Esophagus muscularis mucosa (tissue), 4 donors: ENCODE measurements at regions not wholly inside any gene's neighbourhood (a gene's known extent, or its start where the extent isn't known, plus 50 kb on each side); places are given as distances from the start of the nearest gene placed in this dataset.

Experiments used
- DNase-seq: peaks from one replicate; pipeline ENCODE4 v3.0.0-alpha.2; 2017; ENCODE audit errors: extremely low spot score
- H3K27ac ChIP-seq, 4 donors: fragments of 200-600 bp; sonication (generic); replicated peaks in 1 of 4; 1 replicate in 3 of 4; 2 replicates in 1 of 4; pipeline ENCODE4 v1.5.1; 2016 to 2019; ENCODE audit warnings: mild to moderate bottlenecking in 1 of 4
- H3K27me3 ChIP-seq, 4 donors: fragments of 200-600 bp; sonication (generic); one replicate each; pipeline versions ENCODE4 v1.5.1 to v1.6.0; 2016 to 2019
- H3K36me3 ChIP-seq, 4 donors: fragments of 200-600 bp; sonication (generic); one replicate each; pipeline ENCODE4 v1.5.1; 2016 to 2019
- H3K4me1 ChIP-seq, 4 donors: fragments of 200-600 bp; sonication (generic); one replicate each; pipeline ENCODE4 v1.5.1; 2016 to 2019
- H3K4me3 ChIP-seq, 4 donors: fragments of 200-600 bp; sonication (generic); 1 replicate in 2 of 4; 2 replicates in 2 of 4; pipeline ENCODE4 v1.5.1; 2016 to 2019; ENCODE audit warnings: mild to moderate bottlenecking in 4 of 4, moderate library complexity in 1 of 4
- H3K9me3 ChIP-seq, 4 donors: fragments of 200-600 bp; sonication (generic); 1 replicate in 3 of 4; 2 replicates in 1 of 4; pipeline ENCODE4 v1.5.1; 2016 to 2019
- CTCF ChIP-seq, 3 experiments: fragments of 200-600 bp in 2 of 3; fragments of 450-650 bp in 1 of 3; sonication (generic) in 2 of 3; IDR thresholded peaks; one replicate each; pipeline ENCODE4 v1.5.1; 2017 to 2019; ENCODE audit warnings: antibody characterized with exemption in 3 of 3, mild to moderate bottlenecking in 2 of 3, moderate library complexity in 1 of 3
- EP300 ChIP-seq: sonication (generic); formaldehyde crosslinking; IDR thresholded peaks from one replicate; pipeline ENCODE4 v1.6.1; 2017; ENCODE audit warnings: antibody characterized with exemption
- POLR2A ChIP-seq: fragments of 450-650 bp; IDR thresholded peaks from one replicate; pipeline ENCODE4 v1.6.1; 2017; ENCODE audit warnings: antibody characterized with exemption, moderate library complexity, mild to moderate bottlenecking, low read depth
- POLR2AphosphoS5 ChIP-seq, 2 donors: sonication (generic); formaldehyde crosslinking; IDR thresholded peaks; one replicate each; pipeline ENCODE4 v1.6.1; 2017; ENCODE audit warnings: antibody characterized with exemption in 2 of 2
- WGBS: methylation state at CpG from one replicate; pipeline ENCODE4 v1.1.5; 2018; 5-methylcytosine and 5-hydroxymethylcytosine counted together
- intact Hi-C: fragments of 100-400 bp; cut with DNase I; formaldehyde crosslinking; loops from one replicate; pipeline ENCODE4 v1.15.1; 2023

GRCh38 chr17:74001145-74001544 lies 202.3 kb upstream of the RPL38 start:
- no peak overlapping the region for H3K4me3 ChIP-seq
- H3K4me1 ChIP-seq, result peaks cover 0 to 7% (median 2%) of the 10 kb centered on the region in 4 donors
- no peaks in the 10 kb centered on the region for H3K36me3 ChIP-seq
- no peak overlapping the region for H3K27ac ChIP-seq
- DNase-seq, result no peak
- no peaks in the 10 kb centered on the region for H3K9me3 ChIP-seq
- intact Hi-C loops, result no loop called here
- peaks cover 0 to 64% (median 0%) of the 10 kb centered on the region in 4 donors for H3K27me3 ChIP-seq
- WGBS, result 74% methylated on average over 5 of the region's 5 CpGs
- TF ChIP-seq EP300, result no peak
- TF ChIP-seq POLR2AphosphoS5 (IDR thresholded peaks at IDR 0.05), result no peak
- TF ChIP-seq POLR2A, result no peak
- TF ChIP-seq CTCF (IDR thresholded peaks at IDR 0.05), result no peak

- DNase-seq, result no peak
- H3K36me3 ChIP-seq, result no peaks in the 10 kb centered on the region
- no peak overlapping the region for H3K4me3 ChIP-seq
- intact Hi-C loops, result no loop called here
- peaks cover 0 to 68% (median 0%) of the 10 kb centered on the region in 4 donors for H3K27me3 ChIP-seq
- no peak for TF ChIP-seq CTCF (IDR thresholded peaks at IDR 0.05)
- TF ChIP-seq EP300, result no peak
- TF ChIP-seq POLR2AphosphoS5 (IDR thresholded peaks at IDR 0.05), result no peak
- no peak for TF ChIP-seq POLR2A
- no peaks in the 10 kb centered on the region for H3K9me3 ChIP-seq
- WGBS, result 50% methylated on average over 1 of the region's 5 CpGs
- no peak overlapping the region for H3K27ac ChIP-seq
- H3K4me1 ChIP-seq, result peaks cover 0 to 7% (median 2%) of the 10 kb centered on the region in 4 donors
Observed at GRCh38 chr17:74002241-74002640, 201.2 kb upstream of the RPL38 start.

DNA sequence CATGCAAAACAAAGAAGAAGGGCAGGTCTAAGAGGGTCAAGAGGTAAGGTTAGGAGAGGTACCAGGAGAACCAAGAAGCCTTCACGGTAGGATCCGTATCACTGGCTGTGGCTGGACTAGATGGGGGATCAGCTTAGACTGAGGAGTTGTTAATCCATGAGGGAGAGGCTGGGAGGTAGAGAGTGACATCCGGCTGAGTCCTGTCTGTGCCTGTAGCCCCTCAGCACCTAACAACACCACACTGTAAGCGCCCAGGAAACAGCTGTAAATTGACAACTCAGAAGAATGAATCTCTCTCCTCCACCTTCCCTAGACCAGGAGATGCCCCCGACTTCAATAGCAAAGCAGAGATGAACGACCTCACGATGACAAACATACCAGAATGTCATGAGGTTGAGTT lies 199.4 kb upstream of the RPL38 start:
- WGBS, result 75% methylated on average over 7 of the region's 7 CpGs
- intact Hi-C loops, result no loop called here
- TF ChIP-seq EP300 (no peak), POLR2A (no peak), CTCF (IDR thresholded peaks at IDR 0.05) (no peak), POLR2AphosphoS5 (IDR thresholded peaks at IDR 0.05) (no peak)
- no peak overlapping the region for H3K4me3 ChIP-seq
- H3K36me3 ChIP-seq, result no peaks in the 10 kb centered on the region
- peaks cover 0 to 77% (median 0%) of the 10 kb centered on the region in 4 donors for H3K27me3 ChIP-seq
- no peak overlapping the region for H3K27ac ChIP-seq
- no peaks in the 10 kb centered on the region for H3K9me3 ChIP-seq
- peaks cover 0 to 2% (median 0%) of the 10 kb centered on the region in 4 donors for H3K4me1 ChIP-seq
- DNase-seq, result no peak

DNA sequence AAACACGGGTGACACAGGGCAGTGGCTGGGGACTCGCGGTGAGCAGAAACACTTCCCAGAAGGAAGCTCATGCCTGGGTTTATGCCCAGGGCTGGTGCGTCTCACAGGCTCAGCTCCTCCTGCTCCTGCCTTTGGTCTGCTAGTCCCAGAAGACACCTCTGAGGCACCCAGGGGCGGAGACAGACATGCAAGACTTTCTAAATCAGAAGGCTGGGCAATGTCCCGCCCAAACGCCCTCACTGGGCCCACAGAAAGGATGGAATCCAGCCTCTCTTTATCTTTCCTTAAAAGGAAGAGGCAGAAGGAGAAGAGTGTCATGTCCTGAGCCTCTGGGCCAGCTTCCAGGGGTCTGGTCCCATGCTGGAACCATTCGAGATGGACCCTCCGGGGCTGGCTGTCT lies 197.7 kb upstream of the RPL38 start:
- WGBS, result 53% methylated on average over 9 of the region's 9 CpGs
- no peaks in the 10 kb centered on the region for H3K9me3 ChIP-seq
- no peak for DNase-seq
- no peaks in the 10 kb centered on the region for H3K36me3 ChIP-seq
- no peak overlapping the region for H3K4me3 ChIP-seq
- no peak overlapping the region for H3K27ac ChIP-seq
- no peaks in the 10 kb centered on the region for H3K4me1 ChIP-seq
- H3K27me3 ChIP-seq, result peaks cover 0 to 74% (median 0%) of the 10 kb centered on the region in 4 donors
- TF ChIP-seq CTCF (IDR thresholded peaks at IDR 0.05), result no peak
- intact Hi-C loops, result no loop called here

DNA sequence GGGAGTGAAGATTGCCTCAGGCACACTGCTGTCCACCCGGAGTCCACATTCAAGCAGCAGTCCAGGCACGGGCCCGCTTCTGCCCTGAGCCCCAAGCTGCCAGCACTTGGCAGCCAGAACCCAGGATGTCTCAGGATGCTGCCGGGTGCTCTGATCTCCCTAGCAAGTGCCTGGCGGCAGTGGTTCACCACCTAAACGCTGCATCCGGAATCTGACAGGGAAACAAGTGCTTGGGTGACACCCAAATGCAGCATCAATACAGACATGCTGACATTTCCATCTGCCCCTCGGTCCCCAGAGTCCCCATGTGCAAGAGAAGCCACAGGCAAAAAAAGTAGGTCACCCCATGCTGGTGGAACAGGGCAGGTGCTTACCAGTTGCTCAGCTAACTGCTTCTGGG lies 197.1 kb upstream of the RPL38 start:
- Histone ChIP-seq H3K36me3 (no peaks in the 10 kb centered on the region), H3K4me1 (no peaks in the 10 kb centered on the region), H3K4me3 (no peak overlapping the region), H3K27me3 (peaks cover 0 to 78% (median 0%) of the 10 kb centered on the region in 4 donors), H3K9me3 (no peaks in the 10 kb centered on the region), H3K27ac (no peak overlapping the region)
- 97% methylated on average over 6 of the region's 8 CpGs for WGBS
- TF ChIP-seq POLR2AphosphoS5 (IDR thresholded peaks at IDR 0.05) (no peak), POLR2A (no peak), CTCF (IDR thresholded peaks at IDR 0.05) (no peak)
- no peak for DNase-seq
- intact Hi-C loops, result no loop called here
